Karpas-422 (cell line): ENCODE measurements at regions not wholly inside any gene's neighbourhood (a gene's known extent, or its start where the extent isn't known, plus 50 kb on each side); places are given as distances from the start of the nearest gene placed in this dataset.

Experiments
- DNase-seq: peaks from one replicate; pipeline ENCODE4 v3.0.0-alpha.2; 2015
- H2AFZ ChIP-seq: fragments of 200-600 bp; sonication (generic); 2 replicates; pipeline ENCODE4 v1.6.1; 2014; ENCODE audit warnings: antibody characterized with exemption, low read length, mixed read lengths
- H3K27ac ChIP-seq: fragments of 200-600 bp; sonication (generic); 2 replicates; pipeline ENCODE4 v1.5.1; 2014; ENCODE audit warnings: mild to moderate bottlenecking, low read length, moderate library complexity
- H3K27me3 ChIP-seq: fragments of 200-600 bp; sonication (generic); 2 replicates; pipeline ENCODE4 v1.6.1; 2014; ENCODE audit warnings: low read length, mixed read lengths
- H3K36me3 ChIP-seq: fragments of 200-600 bp; sonication (generic); 2 replicates; pipeline ENCODE4 v1.6.1; 2014; ENCODE audit warnings: low read length, mixed read lengths; ENCODE audit not compliant: insufficient read depth
- H3K4me1 ChIP-seq: fragments of 200-600 bp; sonication (generic); 2 replicates; pipeline ENCODE4 v1.6.1; 2014; ENCODE audit warnings: mild to moderate bottlenecking, low read length, mixed read lengths
- H3K4me2 ChIP-seq: fragments of 200-600 bp; sonication (generic); 2 replicates; pipeline ENCODE4 v1.6.1; 2014; ENCODE audit warnings: low read length, low read depth, mild to moderate bottlenecking; ENCODE audit not compliant: poor library complexity, severe bottlenecking
- H3K4me3 ChIP-seq: fragments of 200-600 bp; sonication (generic); 2 replicates; pipeline ENCODE4 v1.5.1; 2014; ENCODE audit warnings: mild to moderate bottlenecking, antibody characterized with exemption, low read length, mixed read lengths
- H3K79me2 ChIP-seq: fragments of 200-600 bp; sonication (generic); 2 replicates; pipeline ENCODE4 v1.6.1; 2014; ENCODE audit warnings: mild to moderate bottlenecking, low read length, mixed read lengths
- H3K9ac ChIP-seq: fragments of 200-600 bp; sonication (generic); 2 replicates; pipeline ENCODE4 v1.6.0; 2014; ENCODE audit warnings: low read length
- H3K9me2 ChIP-seq: fragments of 200-600 bp; sonication (generic), shearing (Covaris generic); replicated peaks from 2 replicates; pipeline ENCODE4 v1.6.0; 2014; ENCODE audit warnings: mild to moderate bottlenecking, low read length, moderate library complexity; ENCODE audit not compliant: insufficient read depth
- H3K9me3 ChIP-seq: fragments of 300-700, 200-600 bp; sonication (generic); 2 replicates; pipeline ENCODE4 v1.6.1; 2014; ENCODE audit warnings: low read length, mixed read lengths
- H4K20me1 ChIP-seq: fragments of 200-600 bp; sonication (generic); 2 replicates; pipeline ENCODE4 v1.6.1; 2014; ENCODE audit warnings: mild to moderate bottlenecking, antibody characterized with exemption, low read length, low read depth; ENCODE audit not compliant: insufficient read depth

DNA sequence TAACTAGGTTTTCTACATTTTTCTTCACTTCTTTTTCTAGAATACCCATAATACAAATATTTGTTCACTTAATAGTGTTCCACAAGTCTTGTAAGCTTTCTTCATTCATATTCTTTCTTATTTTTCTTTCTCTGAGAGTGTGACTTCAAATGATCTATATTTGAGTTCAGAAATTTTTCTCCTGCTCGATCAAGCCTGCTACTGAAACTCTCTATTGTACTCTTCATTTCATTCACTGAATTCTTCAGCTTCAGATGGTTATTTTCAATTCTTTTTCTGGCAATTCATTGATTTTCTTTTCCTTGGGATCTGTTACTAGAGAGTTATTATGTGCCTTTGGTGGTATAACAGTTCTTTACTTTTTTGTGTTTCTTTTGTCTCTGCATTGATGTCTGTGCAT, 82.5 kb upstream of the CAMK1G start:
- no peak overlapping the region for H3K4me2 ChIP-seq
- H4K20me1 ChIP-seq = no peaks in the 10 kb centered on the region
- H3K79me2 ChIP-seq = no peaks in the 10 kb centered on the region
- no peak overlapping the region for H3K4me3 ChIP-seq
- peaks cover 3% of the 10 kb centered on the region; the same call in 1 of the 2 replicates for H3K27me3 ChIP-seq
- H3K27ac ChIP-seq = no peak overlapping the region
- no peaks in the 10 kb centered on the region for H3K4me1 ChIP-seq
- H3K9ac ChIP-seq = no peak overlapping the region
- H3K9me2 ChIP-seq = no peaks in the 10 kb centered on the region
- no peak for DNase-seq
- no peaks in the 10 kb centered on the region for H3K36me3 ChIP-seq
- no peak overlapping the region for H2AFZ ChIP-seq
- peaks cover 10% of the 10 kb centered on the region for H3K9me3 ChIP-seq

DNA sequence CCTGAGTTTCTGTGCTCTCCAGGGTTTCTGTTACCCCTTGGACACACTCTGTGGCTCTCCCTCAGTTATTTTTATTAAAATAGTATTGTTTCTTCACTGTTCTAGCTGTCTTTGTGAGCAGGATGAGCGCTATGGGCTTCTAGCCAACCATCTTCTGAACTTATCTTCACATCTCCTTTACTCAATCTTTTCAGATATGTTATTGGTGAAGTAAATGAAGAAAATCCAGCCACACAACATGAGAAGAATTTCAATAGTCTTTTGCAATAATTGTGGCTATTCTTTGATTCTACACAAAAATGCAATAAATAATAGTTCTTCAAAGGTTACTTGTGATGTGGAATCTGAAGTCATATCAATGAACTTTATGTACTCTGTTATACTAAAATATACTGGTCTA, 80.3 kb upstream of the CAMK1G start:
- no peaks in the 10 kb centered on the region for H3K36me3 ChIP-seq
- H3K9me3 ChIP-seq = peaks cover 10% of the 10 kb centered on the region
- H3K4me2 ChIP-seq = no peak overlapping the region
- H3K27me3 ChIP-seq = peaks cover 3% of the 10 kb centered on the region; the same call in 1 of the 2 replicates
- no peaks in the 10 kb centered on the region for H3K4me1 ChIP-seq
- H3K9me2 ChIP-seq = no peaks in the 10 kb centered on the region
- H4K20me1 ChIP-seq = no peaks in the 10 kb centered on the region
- DNase-seq = no peak
- H3K9ac ChIP-seq = no peak overlapping the region
- no peak overlapping the region for H2AFZ ChIP-seq
- H3K4me3 ChIP-seq = no peak overlapping the region
- no peaks in the 10 kb centered on the region for H3K79me2 ChIP-seq
- no peak overlapping the region for H3K27ac ChIP-seq

DNA sequence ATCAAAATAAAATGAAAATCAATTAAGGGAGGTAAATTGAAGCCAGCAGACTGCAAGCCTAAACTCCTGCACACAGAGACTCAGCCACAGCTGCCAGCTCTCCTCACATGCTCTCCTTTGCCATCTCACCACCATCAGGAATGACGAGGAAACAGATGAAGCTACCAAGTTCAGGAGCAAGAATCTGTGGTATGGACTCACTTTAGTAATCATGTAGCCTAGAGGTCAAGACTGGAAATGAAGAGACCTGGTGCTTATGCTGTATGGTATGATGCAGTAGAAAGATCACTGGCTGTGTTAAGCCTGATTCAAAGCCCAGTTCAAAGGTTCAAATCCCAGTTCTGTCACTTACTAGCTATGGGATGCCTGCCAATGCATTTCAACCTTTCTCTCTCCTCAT, 78.9 kb upstream of the CAMK1G start:
- Histone ChIP-seq H2AFZ (no peak overlapping the region), H3K9me2 (no peaks in the 10 kb centered on the region), H3K27me3 (peaks cover 3% of the 10 kb centered on the region; the same call in 1 of the 2 replicates), H3K36me3 (no peaks in the 10 kb centered on the region), H3K9ac (no peak overlapping the region), H3K27ac (no peak overlapping the region), H4K20me1 (no peaks in the 10 kb centered on the region), H3K4me2 (no peak overlapping the region), H3K79me2 (no peaks in the 10 kb centered on the region), H3K4me3 (no peak overlapping the region), H3K9me3 (peaks cover 10% of the 10 kb centered on the region), H3K4me1 (no peaks in the 10 kb centered on the region)
- DNase-seq = no peak

DNA sequence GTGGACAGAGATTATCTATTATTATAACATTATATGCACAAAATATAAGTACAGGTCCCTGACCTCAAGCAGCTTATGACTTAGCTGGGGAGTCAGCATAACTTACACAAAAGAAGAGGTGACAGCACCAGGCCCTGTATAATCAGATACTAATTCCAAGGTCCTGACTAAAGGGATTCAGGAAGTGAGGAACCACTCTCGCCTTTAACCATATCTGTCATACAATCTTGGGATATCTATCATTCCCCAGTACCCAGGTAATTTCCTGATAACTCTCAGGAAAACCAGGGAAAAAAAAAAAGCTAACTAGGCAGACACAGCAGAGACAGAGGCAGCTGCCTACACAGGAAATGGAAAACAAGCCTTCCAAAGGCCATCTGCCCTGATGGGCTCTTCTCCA, 78.5 kb upstream of the CAMK1G start:
- H2AFZ ChIP-seq = no peak overlapping the region
- no peaks in the 10 kb centered on the region for H3K36me3 ChIP-seq
- no peak overlapping the region for H3K4me3 ChIP-seq
- no peak overlapping the region for H3K4me2 ChIP-seq
- no peak overlapping the region for H3K9ac ChIP-seq
- H4K20me1 ChIP-seq = no peaks in the 10 kb centered on the region
- H3K9me2 ChIP-seq = no peaks in the 10 kb centered on the region
- no peak for DNase-seq
- H3K9me3 ChIP-seq = peaks cover 10% of the 10 kb centered on the region
- H3K27ac ChIP-seq = no peak overlapping the region
- no peaks in the 10 kb centered on the region for H3K79me2 ChIP-seq
- peaks cover 3% of the 10 kb centered on the region; the same call in 1 of the 2 replicates for H3K27me3 ChIP-seq
- H3K4me1 ChIP-seq = no peaks in the 10 kb centered on the region

DNA sequence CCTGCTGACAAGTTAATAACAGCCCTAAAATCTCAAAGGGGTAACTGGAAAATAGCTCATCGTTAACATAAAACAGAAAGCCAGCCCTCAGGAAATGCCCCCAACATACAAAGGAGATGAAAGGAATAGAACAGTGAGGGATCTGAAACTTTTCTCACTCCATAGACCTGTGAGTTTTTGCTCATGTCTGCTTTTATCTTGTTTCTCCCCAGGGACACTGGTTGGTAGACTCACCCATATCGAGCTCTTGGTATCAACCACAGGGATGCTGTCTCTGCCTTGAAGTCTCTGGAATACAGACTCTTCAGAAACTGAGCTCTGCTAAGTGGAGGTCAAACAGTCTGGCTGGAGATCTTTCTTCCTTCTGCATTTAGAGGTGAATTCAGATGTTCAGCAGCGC, 77.4 kb upstream of the CAMK1G start:
- H3K9me2 ChIP-seq = no peaks in the 10 kb centered on the region

DNA sequence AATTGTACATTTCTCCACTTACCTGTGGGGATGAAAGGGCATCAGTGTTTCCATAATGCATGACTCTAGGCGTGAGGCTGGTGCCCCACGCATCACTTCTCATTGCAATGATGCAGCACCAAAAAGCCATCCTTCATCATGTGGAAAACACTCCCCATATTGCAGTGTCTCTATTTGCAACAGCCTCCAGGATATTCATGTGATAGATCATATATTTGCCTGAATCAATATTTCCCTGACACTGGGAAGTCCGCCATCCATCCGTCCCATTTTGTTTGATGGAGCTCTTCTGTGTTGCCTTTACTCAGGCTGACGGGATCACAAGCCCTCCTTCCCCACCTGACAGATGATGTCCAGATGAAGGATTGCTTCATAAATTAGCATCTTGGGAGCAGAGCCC, 74.5 kb upstream of the CAMK1G start:
- H3K4me3 ChIP-seq = no peak overlapping the region
- no peaks in the 10 kb centered on the region for H3K79me2 ChIP-seq
- no peak overlapping the region for H3K27ac ChIP-seq
- no peaks in the 10 kb centered on the region for H3K4me1 ChIP-seq
- no peak for DNase-seq
- no peak overlapping the region for H3K9ac ChIP-seq
- H3K4me2 ChIP-seq = no peak overlapping the region
- H3K27me3 ChIP-seq = no peaks in the 10 kb centered on the region
- no peaks in the 10 kb centered on the region for H3K36me3 ChIP-seq
- H4K20me1 ChIP-seq = no peaks in the 10 kb centered on the region
- no peak overlapping the region for H2AFZ ChIP-seq
- H3K9me3 ChIP-seq = no peaks in the 10 kb centered on the region
- no peaks in the 10 kb centered on the region for H3K9me2 ChIP-seq

More for the DNA sequence above, 77.4 kb upstream of the CAMK1G start:
- no peaks in the 10 kb centered on the region for H3K4me1 ChIP-seq
- H4K20me1 ChIP-seq = no peaks in the 10 kb centered on the region
- H3K27ac ChIP-seq = no peak overlapping the region
- no peak overlapping the region for H3K9ac ChIP-seq
- H3K4me3 ChIP-seq = no peak overlapping the region
- no peaks in the 10 kb centered on the region for H3K79me2 ChIP-seq
- DNase-seq = no peak
- no peaks in the 10 kb centered on the region for H3K36me3 ChIP-seq
- no peak overlapping the region for H2AFZ ChIP-seq
- H3K27me3 ChIP-seq = peaks cover 3% of the 10 kb centered on the region; the same call in 1 of the 2 replicates
- H3K9me3 ChIP-seq = peaks cover 3% of the 10 kb centered on the region
- H3K4me2 ChIP-seq = no peak overlapping the region

DNA sequence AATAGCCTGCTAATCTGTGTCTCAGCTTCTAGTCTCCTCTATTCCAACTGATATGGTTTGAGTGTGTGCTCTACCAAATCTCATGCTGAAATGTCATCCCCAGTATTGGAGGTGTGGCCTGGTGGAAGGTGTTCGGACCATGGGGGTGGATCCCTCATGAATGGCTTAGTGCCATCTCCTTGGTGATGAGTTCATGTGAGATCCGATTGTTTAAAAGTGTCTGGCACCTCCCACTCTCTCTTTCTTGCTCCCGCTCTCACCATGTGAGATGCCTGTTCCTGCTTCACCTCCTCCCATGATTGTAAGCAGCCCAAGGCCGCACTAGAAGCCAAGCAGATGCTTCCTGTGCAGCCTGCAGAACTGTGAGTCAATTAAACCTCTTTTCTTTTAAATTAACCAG, 73.5 kb upstream of the CAMK1G start:
- Histone ChIP-seq H3K27ac (no peak overlapping the region), H3K9ac (no peak overlapping the region), H3K4me2 (no peak overlapping the region), H3K36me3 (no peaks in the 10 kb centered on the region), H3K9me2 (no peaks in the 10 kb centered on the region), H4K20me1 (no peaks in the 10 kb centered on the region), H3K9me3 (no peaks in the 10 kb centered on the region), H3K4me1 (no peaks in the 10 kb centered on the region), H3K27me3 (no peaks in the 10 kb centered on the region), H2AFZ (no peak overlapping the region), H3K4me3 (no peak overlapping the region), H3K79me2 (no peaks in the 10 kb centered on the region)
- DNase-seq = no peak

DNA sequence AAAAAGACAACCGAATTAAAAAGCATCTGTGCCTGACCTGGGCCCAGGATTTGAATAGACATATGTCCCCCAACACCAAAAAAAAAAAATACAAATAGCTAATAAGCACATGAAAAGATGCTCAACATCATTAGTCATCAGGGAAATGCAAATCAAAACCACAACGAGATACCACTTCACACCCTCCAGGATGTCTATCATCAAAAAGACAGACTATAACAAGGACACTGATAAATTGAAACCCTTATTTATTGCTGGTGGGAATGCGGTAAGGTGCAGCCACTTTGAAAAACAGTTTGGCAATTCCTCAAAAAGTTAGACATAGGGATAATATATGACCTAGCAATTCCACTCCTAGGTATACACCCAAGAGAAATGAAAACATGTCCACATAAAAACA, 72.3 kb upstream of the CAMK1G start:
- Histone ChIP-seq H4K20me1 (no peaks in the 10 kb centered on the region), H3K4me2 (no peak overlapping the region)

DNA sequence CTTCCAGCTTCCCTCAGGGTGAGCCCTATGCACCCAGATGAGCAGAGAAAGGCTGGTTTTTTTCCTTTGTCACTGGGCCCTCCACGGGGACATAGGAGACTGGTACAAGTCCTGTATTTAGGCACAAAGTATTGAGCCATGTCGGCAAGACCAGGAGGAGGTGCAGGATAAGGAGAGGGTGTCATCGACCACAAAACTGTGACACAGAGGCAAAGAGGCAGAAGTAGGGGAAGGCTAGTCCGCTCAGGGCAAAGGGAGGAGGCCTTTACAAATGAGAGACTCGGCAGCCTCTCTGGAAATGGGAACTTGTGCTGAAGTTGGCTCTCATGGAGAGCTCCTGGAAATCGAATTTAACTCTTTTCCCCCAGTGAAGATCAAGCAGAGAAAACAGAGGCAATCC, 70.7 kb upstream of the CAMK1G start:
- Histone ChIP-seq H3K4me2 (no peak overlapping the region), H2AFZ (no peak overlapping the region)
- no peak for DNase-seq

More for the DNA sequence above, 72.3 kb upstream of the CAMK1G start:
- DNase-seq = no peak
- no peaks in the 10 kb centered on the region for H3K9me2 ChIP-seq
- H3K27me3 ChIP-seq = no peaks in the 10 kb centered on the region
- no peak overlapping the region for H2AFZ ChIP-seq
- no peaks in the 10 kb centered on the region for H3K4me1 ChIP-seq
- no peaks in the 10 kb centered on the region for H3K36me3 ChIP-seq
- H3K4me3 ChIP-seq = no peak overlapping the region
- H3K79me2 ChIP-seq = no peaks in the 10 kb centered on the region
- H3K9ac ChIP-seq = no peak overlapping the region
- no peaks in the 10 kb centered on the region for H3K9me3 ChIP-seq
- H3K27ac ChIP-seq = no peak overlapping the region

More for the DNA sequence above, 70.7 kb upstream of the CAMK1G start:
- no peak overlapping the region for H3K4me3 ChIP-seq
- H3K27me3 ChIP-seq = no peaks in the 10 kb centered on the region
- no peaks in the 10 kb centered on the region for H3K79me2 ChIP-seq
- H3K9me2 ChIP-seq = no peaks in the 10 kb centered on the region
- H3K27ac ChIP-seq = no peak overlapping the region
- no peaks in the 10 kb centered on the region for H3K4me1 ChIP-seq
- H3K9me3 ChIP-seq = no peaks in the 10 kb centered on the region
- no peaks in the 10 kb centered on the region for H3K36me3 ChIP-seq
- no peaks in the 10 kb centered on the region for H4K20me1 ChIP-seq
- H3K9ac ChIP-seq = no peak overlapping the region
